K562 (cell line): ENCODE measurements at regions not wholly inside any gene's neighbourhood (a gene's known extent, or its start where the extent isn't known, plus 50 kb on each side); places are given as distances from the start of the nearest gene placed in this dataset.

Source experiments
- ATAC-seq: fragments of 200-7000 bp; cut with Tn5 transposase; 3 replicates; pipeline ENCODE4 v1.9.1; 2020; ENCODE audit warnings: moderate library complexity
- BruUV-seq: library from RNA; stranded (reverse); fragments of 400-500 nt; replicated peaks from 2 replicates; lab custom pipeline; 2021; lab: Mats Ljungman, UMichigan
- CTCF ChIA-PET: fragments of 300-600 bp; formaldehyde crosslinking; extraction: SDS; loops from one replicate; lab custom pipeline; 2021; ENCODE audit warnings: low intra/inter-chr PET ratio; lab: Yijun Ruan, JAX
- POLR2A ChIA-PET: fragments of 300-600, 350-650 bp; sonication (Branson Sonifier 250); formaldehyde crosslinking; extraction: SDS; loops from one replicate; lab custom pipeline; 2021; ENCODE audit warnings: antibody characterized with exemption, inconsistent platforms; lab: Yijun Ruan, JAX
- DNase-seq, 4 experiments: peaks; one replicate each; pipeline versions ENCODE4 v3.0.0 to v3.0.0-alpha.2; 2011 to 2018; ENCODE audit warnings: low spot score in 3 of 4, mixed read lengths in 3 of 4; ENCODE audit errors: extremely low read depth in 1 of 4
- FAIRE-seq: peaks from 2 replicates; lab custom pipeline; 2011; peaks lifted over from hg19 to GRCh38; lab: Jason Lieb, UNC
- H2AFZ ChIP-seq: 2 replicates; pipeline ENCODE4 v1.6.0; 2011; ENCODE audit warnings: low read depth, low read length, control low read depth, inconsistent platforms
- H3K27ac ChIP-seq: fragments of 200-600 bp; 3 replicates; pipeline ENCODE4 v1.8.0; 2011; ENCODE audit warnings: low read depth, mild to moderate bottlenecking, control low read depth, inconsistent platforms, low read length, moderate library complexity, mixed read lengths; ENCODE audit errors: extremely low read depth
- H3K27me3 ChIP-seq, 2 experiments: fragments of 300-600 bp in 1 of 2; 2 replicates in 1 of 2; 3 replicates in 1 of 2; pipeline versions ENCODE4 v1.6.0 to v1.8.0; 2011; ENCODE audit warnings: inconsistent platforms in 2 of 2, low read length in 2 of 2, mild to moderate bottlenecking in 1 of 2, mixed read lengths in 1 of 2, moderate library complexity in 1 of 2; ENCODE audit not compliant: control insufficient read depth in 2 of 2, insufficient read depth in 2 of 2
- H3K36me3 ChIP-seq: fragments of 300-600 bp; 3 replicates; pipeline ENCODE4 v1.8.0; 2011; ENCODE audit warnings: mild to moderate bottlenecking, low read length, inconsistent platforms; ENCODE audit not compliant: control insufficient read depth, insufficient read depth
- H3K4me1 ChIP-seq, 2 experiments: fragments of 200-600 bp in 1 of 2; replicated peaks in 1 of 2; 2 replicates in 1 of 2; 3 replicates in 1 of 2; pipeline versions ENCODE4 v1.5.1 to v1.8.0; 2011; ENCODE audit warnings: inconsistent platforms in 2 of 2, low read length in 2 of 2, mild to moderate bottlenecking in 1 of 2, mixed read lengths in 1 of 2, moderate library complexity in 1 of 2; ENCODE audit not compliant: control insufficient read depth in 2 of 2, insufficient read depth in 2 of 2
- H3K4me2 ChIP-seq: 2 replicates; pipeline ENCODE4 v1.6.1; 2011; ENCODE audit warnings: low read length, control low read depth, inconsistent platforms, mixed read lengths; ENCODE audit not compliant: insufficient read depth
- H3K4me3 ChIP-seq: fragments of 200-600 bp; sonication (generic), shearing (Covaris generic); 2 replicates; pipeline ENCODE4 v1.5.1; 2016; ENCODE audit warnings: control low read depth, inconsistent platforms
- H3K79me2 ChIP-seq: fragments of 200-600 bp; 3 replicates; pipeline ENCODE4 v1.8.0; 2011; ENCODE audit warnings: low read length, inconsistent platforms; ENCODE audit not compliant: control insufficient read depth, insufficient read depth
- H3K9ac ChIP-seq, 2 experiments: 2 replicates each; pipeline versions ENCODE4 v1.6.0 to v1.6.1; 2011; ENCODE audit warnings: low read depth in 2 of 2, low read length in 2 of 2, control low read depth in 1 of 2, inconsistent platforms in 1 of 2, mild to moderate bottlenecking in 1 of 2, mixed read lengths in 1 of 2; ENCODE audit not compliant: insufficient read depth in 1 of 2
- H3K9me1 ChIP-seq: one replicate; pipeline ENCODE4 v1.6.0; 2011; ENCODE audit warnings: inconsistent platforms, mild to moderate bottlenecking, low read length, moderate library complexity; ENCODE audit not compliant: control insufficient read depth, insufficient read depth
- H3K9me3 ChIP-seq: replicated peaks from 2 replicates; pipeline ENCODE4 v1.5.1; 2011; ENCODE audit warnings: low read depth, low read length, inconsistent platforms; ENCODE audit not compliant: control insufficient read depth, insufficient read depth
- H4K20me1 ChIP-seq: replicated peaks from 2 replicates; pipeline ENCODE4 v1.6.1; 2011; ENCODE audit warnings: low read length, inconsistent platforms, mixed read lengths; ENCODE audit not compliant: control insufficient read depth, insufficient read depth
- MTA2 ChIP-seq: fragments of 450-650 bp; IDR thresholded peaks from 2 replicates; pipeline ENCODE4 v1.6.1; 2016; ENCODE audit warnings: low read depth
- NR2C1 ChIP-seq, 2 experiments: fragments of 450-650 bp; IDR thresholded peaks; 2 replicates each; pipeline ENCODE4 v1.6.1; 2017; ENCODE audit warnings: mild to moderate bottlenecking in 2 of 2, antibody characterized with exemption in 1 of 2, inconsistent platforms in 1 of 2, missing compliant biosample characterization in 1 of 2, missing genetic modification characterization in 1 of 2
- POLR3G ChIP-seq: IDR thresholded peaks from 2 replicates; pipeline ENCODE4 v1.6.1; 2011; ENCODE audit not compliant: insufficient read length, insufficient replicate concordance; ENCODE audit errors: extremely low read depth
- ZNF518B ChIP-seq: fragments of 250-450 bp; sonication (Bioruptor Pico); IDR thresholded peaks from 2 replicates; pipeline ENCODE4 v1.5.0; 2021; ENCODE audit warnings: mild to moderate bottlenecking, moderate library complexity
- WGBS: fragments of 100-300 bp; shearing (Covaris generic); methylation state at CpG from one replicate; pipeline ENCODE4 v1.1.6; 2016; ENCODE audit warnings: low coverage, mixed read lengths; ENCODE audit not compliant: insufficient coverage; ENCODE audit errors: missing lambda C conversion rate; 5-methylcytosine and 5-hydroxymethylcytosine counted together
- in situ Hi-C: fragments of 300-500 bp; cut with MboI; formaldehyde crosslinking; loops from 4 replicates; pipeline ENCODE4 v1.15.0; 2018; ENCODE audit warnings: inconsistent platforms, mixed read lengths
- intact Hi-C: fragments of 100-400 bp; cut with micrococcal nuclease; formaldehyde crosslinking; loops from 2 replicates; pipeline ENCODE4 v1.14.2; 2022

GRCh38 chr2:190744041-190744440, 95.2 kb downstream of the NAB1 start (continued):
- TF ChIP-seq ZNF518B (CRISPR knock-in tag) (no peak), POLR3G (no peak)

DNA sequence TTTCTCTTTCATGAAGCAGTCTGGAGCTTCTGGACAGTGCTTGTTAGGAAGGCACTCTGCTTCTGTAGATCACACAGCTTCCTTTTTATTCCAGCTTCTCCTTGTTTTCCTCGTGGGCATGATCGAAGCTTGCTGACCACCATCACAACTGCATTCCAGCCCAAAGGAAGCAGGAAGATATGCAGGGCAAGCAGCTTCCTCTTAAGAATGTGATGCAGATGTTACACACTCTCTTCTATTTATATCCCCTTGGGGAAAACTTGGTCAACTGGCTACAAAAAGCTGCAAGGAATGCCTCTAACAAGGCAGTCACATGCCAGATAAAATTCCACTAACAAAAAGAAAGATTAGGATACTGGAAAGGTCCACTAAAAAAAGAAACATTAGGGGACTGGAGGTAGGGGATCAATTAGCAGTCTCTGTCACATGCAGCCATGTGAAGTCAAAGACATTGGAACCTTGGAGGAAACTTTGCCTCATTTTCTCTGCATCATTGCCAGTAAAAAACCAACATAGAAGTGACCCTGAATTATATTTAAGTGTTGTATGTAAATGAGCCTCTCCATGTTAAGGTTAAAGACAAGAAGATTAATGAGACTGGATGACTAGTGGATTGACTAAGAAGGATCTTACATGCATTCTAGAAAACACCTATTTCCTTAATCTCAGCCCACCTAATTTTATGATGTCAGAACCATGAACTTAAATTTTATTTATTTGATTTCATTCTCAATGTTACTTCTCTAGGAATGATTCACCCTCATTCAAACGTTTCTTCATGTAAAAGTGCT, 98.3 kb downstream of the NAB1 start:
- Histone ChIP-seq H4K20me1 (no peaks in the 10 kb centered on the region), H3K9me1 (no peaks in the 10 kb centered on the region), H3K36me3 (no peaks in the 10 kb centered on the region), H2AFZ (peak overlapping the region; percentile 55; the same call in 1 of the 2 replicates), H3K27me3 (no peaks in the 10 kb centered on the region), H3K9me3 (peaks cover 3% of the 10 kb centered on the region; the same call in 1 of the 2 replicates), H3K9ac (no peak overlapping the region), H3K79me2 (no peaks in the 10 kb centered on the region), H3K4me2 (no peak overlapping the region), H3K4me3 (no peak overlapping the region), H3K27ac (no peak overlapping the region), H3K4me1 (peaks cover 0 to 3% of the 10 kb centered on the region in 2 experiments; a peak in 1 of 5 replicates)
- WGBS = 3% methylated on average over 3 of the region's 3 CpGs
- in situ Hi-C loops (no loop called here), intact Hi-C loops (no loop called here)
- BruUV-seq = no TSS peak
- DNase-seq = no peak
- no peak for TF ChIP-seq NR2C1 (IDR thresholded peaks at IDR 0.05)
- no peak for TF ChIP-seq NR2C1 (tag; IDR thresholded peaks at IDR 0.05)
- TF ChIP-seq MTA2 = no peak
- ChIA-PET POLR2A (interaction anchor here (0.6 kb wide), 1 partner anchor 193 kb away, joined by 3 read pairs; no protein-coding TSS in a partner anchor), CTCF (no interaction called here)
- no peak for ATAC-seq
- FAIRE-seq = no peak
